ENCODE measurements at regions not wholly inside any gene's neighbourhood (a gene's known extent, or its start where the extent isn't known, plus 50 kb on each side); places are given as distances from the start of the nearest gene placed in this dataset.

GRCh38 chr5:57940879-57941278, 458.3 kb upstream of the ACTBL2 start:
- intact Hi-C loops (cut with DNase I; ENCODE audit: low total_unique reads): no loop called here
- H3K27me3 ChIP-seq: no peaks in the 10 kb centered on the region
- no peaks in the 10 kb centered on the region for H3K36me3 ChIP-seq
- TF ChIP-seq CTCF (IDR thresholded peaks at IDR 0.05): no peak
- no peak for TF ChIP-seq POLR2A (IDR thresholded peaks at IDR 0.05)
- no peak for TF ChIP-seq POLR2AphosphoS5 (IDR thresholded peaks at IDR 0.05)
- DNase-seq (ENCODE audit: low spot score in 2 of 2): no peak
- no peaks in the 10 kb centered on the region for H3K4me1 ChIP-seq
- no peak overlapping the region for H3K27ac ChIP-seq
- no peak overlapping the region for H3K4me3 ChIP-seq
- H3K9me3 ChIP-seq: no peaks in the 10 kb centered on the region

- Histone ChIP-seq H3K36me3 (no peaks in the 10 kb centered on the region), H3K27ac (no peak overlapping the region), H3K4me1 (no peaks in the 10 kb centered on the region), H3K4me3 (no peak overlapping the region), H3K27me3 (no peaks in the 10 kb centered on the region), H3K9me3 (no peaks in the 10 kb centered on the region)
- DNase-seq (ENCODE audit: low spot score in 2 of 2): no peak
- intact Hi-C loops (cut with DNase I; ENCODE audit: low total_unique reads): no loop called here
- TF ChIP-seq POLR2AphosphoS5 (IDR thresholded peaks at IDR 0.05): no peak
- no peak for TF ChIP-seq POLR2A (IDR thresholded peaks at IDR 0.05)
- no peak for TF ChIP-seq CTCF (IDR thresholded peaks at IDR 0.05)
Observed at GRCh38 chr5:57940236-57940635, 457.6 kb upstream of the ACTBL2 start.

GRCh38 chr5:57939771-57940170, 457.2 kb upstream of the ACTBL2 start:
- TF ChIP-seq CTCF (IDR thresholded peaks at IDR 0.05): no peak
- no peak for TF ChIP-seq POLR2AphosphoS5 (IDR thresholded peaks at IDR 0.05)
- no peak for TF ChIP-seq POLR2A (IDR thresholded peaks at IDR 0.05)
- no peak for DNase-seq (ENCODE audit: low spot score in 2 of 2)
- no peak overlapping the region for H3K4me3 ChIP-seq
- H3K36me3 ChIP-seq: no peaks in the 10 kb centered on the region
- no peaks in the 10 kb centered on the region for H3K27me3 ChIP-seq
- H3K9me3 ChIP-seq: no peaks in the 10 kb centered on the region
- no peak overlapping the region for H3K27ac ChIP-seq
- intact Hi-C loops (cut with DNase I; ENCODE audit: low total_unique reads): no loop called here
- H3K4me1 ChIP-seq: no peaks in the 10 kb centered on the region

DNA sequence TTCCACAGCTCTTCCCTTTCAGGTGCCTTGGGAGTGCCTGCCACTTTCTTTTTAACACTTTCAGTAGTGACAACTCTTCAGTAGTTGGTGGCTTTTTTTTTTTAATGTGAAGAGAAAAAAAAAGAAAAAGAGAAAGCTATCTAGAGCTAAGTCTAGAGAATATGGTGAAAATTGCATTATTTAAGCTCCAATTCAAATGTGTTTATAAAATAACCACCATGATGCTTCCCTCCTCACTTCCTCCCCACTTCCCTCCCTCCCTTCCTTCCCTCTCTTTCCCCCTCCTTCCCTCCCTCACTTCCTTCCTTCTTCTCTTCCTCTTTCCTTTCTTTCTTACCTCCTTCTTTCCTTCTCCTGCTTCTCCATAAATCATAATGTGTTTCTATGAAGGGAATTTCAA, 456.7 kb upstream of the ACTBL2 start:
- Histone ChIP-seq H3K27ac (no peak overlapping the region), H3K9me3 (no peaks in the 10 kb centered on the region), H3K36me3 (no peaks in the 10 kb centered on the region), H3K27me3 (no peaks in the 10 kb centered on the region), H3K4me3 (no peak overlapping the region), H3K4me1 (no peaks in the 10 kb centered on the region)
- intact Hi-C loops (cut with DNase I; ENCODE audit: low total_unique reads): no loop called here
- no peak for DNase-seq (ENCODE audit: low spot score in 2 of 2)
- TF ChIP-seq POLR2AphosphoS5 (IDR thresholded peaks at IDR 0.05): no peak
- TF ChIP-seq POLR2A (IDR thresholded peaks at IDR 0.05): no peak
- no peak for TF ChIP-seq CTCF (IDR thresholded peaks at IDR 0.05)

GRCh38 chr5:57938174-57938557, 455.6 kb upstream of the ACTBL2 start:
- no peak for TF ChIP-seq POLR2A (IDR thresholded peaks at IDR 0.05)
- TF ChIP-seq CTCF (IDR thresholded peaks at IDR 0.05): no peak
- no peak for TF ChIP-seq POLR2AphosphoS5 (IDR thresholded peaks at IDR 0.05)
- Histone ChIP-seq H3K4me1 (no peaks in the 10 kb centered on the region), H3K36me3 (no peaks in the 10 kb centered on the region), H3K27me3 (no peaks in the 10 kb centered on the region), H3K4me3 (no peak overlapping the region), H3K9me3 (no peaks in the 10 kb centered on the region), H3K27ac (no peak overlapping the region)
- DNase-seq (ENCODE audit: low spot score in 2 of 2): no peak
- intact Hi-C loops (cut with DNase I; ENCODE audit: low total_unique reads): no loop called here

Data from breast epithelium (tissue), 4 donors.